DND-41 (cell line): ENCODE measurements at regions not wholly inside any gene's neighbourhood (a gene's known extent, or its start where the extent isn't known, plus 50 kb on each side); places are given as distances from the start of the nearest gene placed in this dataset.
"Not testable (repeated sequence)": the region's sequence is repeated elsewhere in the genome, so short reads cannot be mapped to it uniquely, and the experiment has no call there.

Experiments used
- ATAC-seq: fragments of 200-7000 bp; cut with Tn5 transposase; 3 replicates; pipeline ENCODE4 v1.9.1; 2021; ENCODE audit warnings: low read depth; ENCODE audit not compliant: insufficient read depth
- DNase-seq: peaks from one replicate; pipeline ENCODE4 v3.0.0-alpha.2; 2020
- H2AFZ ChIP-seq: 2 replicates; pipeline ENCODE4 v1.6.0; 2012; ENCODE audit warnings: low read depth, low read length
- H3K27ac ChIP-seq: 2 replicates; pipeline ENCODE4 v1.5.1; 2012; ENCODE audit warnings: low read length, inconsistent platforms
- H3K27me3 ChIP-seq: fragments of 200-600 bp; sonication (generic); 2 replicates; pipeline ENCODE4 v1.6.0; 2012; ENCODE audit warnings: low read length, mild to moderate bottlenecking, inconsistent platforms; ENCODE audit not compliant: insufficient read depth, poor library complexity
- H3K36me3 ChIP-seq: 2 replicates; pipeline ENCODE4 v1.5.1; 2012; ENCODE audit warnings: low read length, inconsistent platforms; ENCODE audit not compliant: insufficient read depth
- H3K4me1 ChIP-seq: 2 replicates; pipeline ENCODE4 v1.5.1; 2012; ENCODE audit warnings: mild to moderate bottlenecking, low read length; ENCODE audit not compliant: insufficient read depth
- H3K4me2 ChIP-seq: 2 replicates; pipeline ENCODE4 v1.6.0; 2012; ENCODE audit warnings: mild to moderate bottlenecking, moderate library complexity, low read length, inconsistent platforms; ENCODE audit not compliant: insufficient read depth
- H3K4me3 ChIP-seq, 2 experiments: fragments of 200-600 bp in 1 of 2; shearing (Covaris generic) in 1 of 2; 2 replicates each; pipeline ENCODE4 v1.5.1; 2012 to 2016; ENCODE audit warnings: inconsistent platforms in 2 of 2, low read length in 2 of 2, mild to moderate bottlenecking in 2 of 2, low read depth in 1 of 2, moderate library complexity in 1 of 2
- H3K79me2 ChIP-seq: 2 replicates; pipeline ENCODE4 v1.6.0; 2012; ENCODE audit warnings: low read length, inconsistent platforms; ENCODE audit not compliant: insufficient read depth
- H3K9ac ChIP-seq: 2 replicates; pipeline ENCODE4 v1.6.0; 2012; ENCODE audit warnings: low read depth, mild to moderate bottlenecking, inconsistent platforms, low read length, moderate library complexity
- H3K9me3 ChIP-seq: 2 replicates; pipeline ENCODE4 v1.5.1; 2012; ENCODE audit warnings: low read length, moderate library complexity, mild to moderate bottlenecking, inconsistent platforms; ENCODE audit not compliant: insufficient read depth, severe bottlenecking
- H4K20me1 ChIP-seq: 2 replicates; pipeline ENCODE4 v1.6.0; 2012; ENCODE audit warnings: low read length; ENCODE audit not compliant: insufficient read depth
- EZH2 ChIP-seq: IDR thresholded peaks from 3 replicates; pipeline ENCODE4 v1.6.1; 2012; ENCODE audit warnings: borderline replicate concordance, low read depth, mild to moderate bottlenecking, moderate library complexity, low read length, inconsistent platforms; ENCODE audit not compliant: severe bottlenecking
- TF ChIP-seq, protein P1 (sequence below): IDR thresholded peaks from 2 replicates; pipeline ENCODE4 v1.5.1; 2012; ENCODE audit warnings: borderline replicate concordance, low read length, moderate library complexity, mild to moderate bottlenecking; ENCODE audit not compliant: poor library complexity, severe bottlenecking; ENCODE audit errors: extremely low read depth

DNA sequence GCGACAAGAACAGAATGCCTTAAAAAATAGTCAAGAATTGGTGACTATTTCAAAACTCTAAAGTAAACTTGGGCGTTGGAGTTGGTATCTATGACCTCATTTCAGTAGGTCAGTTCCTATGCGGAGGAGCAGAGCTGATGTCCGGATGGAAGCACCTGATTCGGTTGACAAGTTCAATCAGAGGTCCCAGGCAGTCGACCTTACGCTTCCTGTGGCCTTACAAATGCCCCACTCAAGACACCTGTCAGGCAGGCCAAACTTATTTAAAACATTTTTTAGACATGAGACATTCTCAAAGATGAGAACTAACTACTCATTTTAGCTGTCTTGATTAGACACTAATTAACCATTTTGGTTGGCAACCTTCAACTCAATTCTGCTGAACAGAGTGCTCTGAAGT lies 137.7 kb upstream of the ADAMTS3 start:
- Histone ChIP-seq H3K79me2 (no peaks in the 10 kb centered on the region), H4K20me1 (no peaks in the 10 kb centered on the region), H3K4me2 (no peak overlapping the region), H3K27ac (no peak overlapping the region), H3K9ac (no peak overlapping the region), H2AFZ (no peak overlapping the region), H3K36me3 (no peaks in the 10 kb centered on the region), H3K9me3 (no peaks in the 10 kb centered on the region), H3K4me1 (no peaks in the 10 kb centered on the region), H3K27me3 (no peaks in the 10 kb centered on the region), H3K4me3 (no peak overlapping the region)
- TF ChIP-seq, protein P1, sequence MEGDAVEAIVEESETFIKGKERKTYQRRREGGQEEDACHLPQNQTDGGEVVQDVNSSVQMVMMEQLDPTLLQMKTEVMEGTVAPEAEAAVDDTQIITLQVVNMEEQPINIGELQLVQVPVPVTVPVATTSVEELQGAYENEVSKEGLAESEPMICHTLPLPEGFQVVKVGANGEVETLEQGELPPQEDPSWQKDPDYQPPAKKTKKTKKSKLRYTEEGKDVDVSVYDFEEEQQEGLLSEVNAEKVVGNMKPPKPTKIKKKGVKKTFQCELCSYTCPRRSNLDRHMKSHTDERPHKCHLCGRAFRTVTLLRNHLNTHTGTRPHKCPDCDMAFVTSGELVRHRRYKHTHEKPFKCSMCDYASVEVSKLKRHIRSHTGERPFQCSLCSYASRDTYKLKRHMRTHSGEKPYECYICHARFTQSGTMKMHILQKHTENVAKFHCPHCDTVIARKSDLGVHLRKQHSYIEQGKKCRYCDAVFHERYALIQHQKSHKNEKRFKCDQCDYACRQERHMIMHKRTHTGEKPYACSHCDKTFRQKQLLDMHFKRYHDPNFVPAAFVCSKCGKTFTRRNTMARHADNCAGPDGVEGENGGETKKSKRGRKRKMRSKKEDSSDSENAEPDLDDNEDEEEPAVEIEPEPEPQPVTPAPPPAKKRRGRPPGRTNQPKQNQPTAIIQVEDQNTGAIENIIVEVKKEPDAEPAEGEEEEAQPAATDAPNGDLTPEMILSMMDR, result no peak
- TF ChIP-seq EZH2, result no peak
- ATAC-seq, result no peak
- DNase-seq, result no peak

DNA sequence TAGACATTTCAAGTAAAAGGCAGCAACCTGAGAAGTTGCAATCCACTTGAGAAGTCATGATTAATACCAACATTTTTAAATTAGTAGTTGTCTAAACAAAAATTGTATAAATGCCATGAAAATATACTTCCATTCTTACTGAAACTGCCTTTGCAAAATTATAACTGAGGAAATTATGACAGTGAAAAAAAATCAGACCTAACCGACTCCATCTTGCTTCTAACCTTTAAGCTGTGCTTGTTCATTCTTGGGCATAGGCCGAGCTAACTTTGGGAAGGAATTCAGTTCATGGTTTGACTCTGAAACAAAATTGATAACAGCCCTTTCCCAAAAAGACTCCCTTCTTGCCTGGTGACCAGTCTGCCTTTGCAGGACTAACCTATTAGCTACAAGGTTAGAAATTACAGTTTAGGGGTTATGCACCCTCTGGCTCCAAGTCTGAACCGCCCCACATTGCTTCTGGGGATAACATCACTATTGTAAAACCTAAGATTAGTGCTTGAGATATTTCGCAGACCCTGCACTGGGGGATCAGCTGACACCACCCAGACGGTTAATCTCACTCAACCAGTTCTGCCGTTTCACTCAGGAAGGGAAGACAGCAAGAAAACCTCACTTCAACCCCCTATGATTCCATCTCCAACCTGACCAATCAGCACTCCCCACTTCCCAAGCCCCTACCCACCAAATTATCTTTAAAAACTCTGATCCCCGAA lies 136.1 kb upstream of the ADAMTS3 start:
- not testable (repeated sequence) for H2AFZ ChIP-seq

DNA sequence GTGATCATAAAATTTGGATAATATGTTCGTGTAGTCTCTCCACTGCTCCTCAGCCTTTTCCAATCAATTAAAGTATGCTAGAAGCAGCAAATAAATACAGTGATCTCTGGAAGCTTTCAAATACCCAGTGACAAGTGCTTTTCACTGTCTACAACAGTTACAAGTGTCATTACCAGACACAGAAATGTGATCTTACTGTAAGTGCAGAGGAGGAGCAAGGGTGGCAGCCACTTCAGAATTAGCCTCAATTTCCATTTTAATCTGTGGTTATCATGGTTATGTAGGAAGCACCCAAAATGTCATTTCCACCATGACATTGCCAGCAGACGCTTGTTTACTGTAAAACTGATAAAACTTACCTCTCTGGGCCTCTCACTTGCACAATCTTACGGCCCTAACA lies 133.9 kb upstream of the ADAMTS3 start:
- DNase-seq (no peak), ATAC-seq (no peak)
- Histone ChIP-seq H3K79me2 (no peaks in the 10 kb centered on the region), H3K4me1 (no peaks in the 10 kb centered on the region), H3K9me3 (no peaks in the 10 kb centered on the region), H4K20me1 (no peaks in the 10 kb centered on the region), H3K27me3 (no peaks in the 10 kb centered on the region), H3K9ac (no peak overlapping the region), H3K36me3 (no peaks in the 10 kb centered on the region), H3K27ac (no peak overlapping the region), H3K4me2 (no peak overlapping the region), H3K4me3 (no peak overlapping the region), H2AFZ (no peak overlapping the region)
- TF ChIP-seq EZH2, result no peak
- TF ChIP-seq, protein P1, result no peak

More for the DNA sequence above, 136.1 kb upstream of the ADAMTS3 start:
- DNase-seq, H3K4me1 ChIP-seq, H3K27me3 ChIP-seq, H3K27ac ChIP-seq, H3K9me3 ChIP-seq, H3K36me3 ChIP-seq, H4K20me1 ChIP-seq, H3K79me2 ChIP-seq, H3K9ac ChIP-seq, ATAC-seq, H3K4me2 ChIP-seq, H3K4me3 ChIP-seq: not testable (repeated sequence)

DNA sequence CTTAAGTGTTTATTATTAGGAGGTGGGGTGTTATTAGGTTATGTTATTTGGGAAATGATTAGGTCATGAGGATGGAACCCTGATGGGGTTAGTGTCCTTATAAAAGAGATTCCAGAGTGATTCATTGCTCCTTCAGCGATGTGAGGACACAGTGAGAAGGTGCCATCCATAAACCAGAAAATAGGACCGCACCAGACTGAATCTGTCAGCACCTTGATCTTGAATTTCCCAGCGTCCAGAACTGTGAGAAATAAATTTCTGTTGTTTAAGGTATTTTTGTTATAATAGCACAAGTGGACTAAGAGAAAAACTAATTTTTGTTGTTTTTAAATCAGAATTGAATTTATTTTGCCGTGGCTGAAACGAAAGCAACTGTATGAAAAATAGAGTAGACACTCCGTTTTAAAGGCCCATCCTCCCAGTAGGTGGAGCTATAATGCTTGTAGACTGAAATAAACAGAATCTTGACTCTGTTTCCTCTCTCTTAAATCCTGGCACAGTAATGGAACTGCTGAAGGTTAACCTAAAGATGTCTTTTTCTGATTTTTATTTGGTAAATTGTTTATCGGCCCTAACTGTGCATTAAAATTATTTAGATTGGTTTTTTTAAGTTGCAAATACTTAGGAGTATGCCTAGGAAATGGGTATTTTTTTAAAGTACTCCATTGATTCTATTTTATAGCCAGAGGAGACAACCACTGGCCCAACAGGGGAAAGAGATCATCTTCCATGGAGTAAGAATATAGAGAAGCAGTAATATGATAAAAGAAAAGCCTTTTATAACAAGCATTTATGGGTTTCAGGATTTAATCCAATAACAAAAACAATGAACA lies 133.2 kb upstream of the ADAMTS3 start:
- DNase-seq, result peak; percentile 32
- Histone ChIP-seq H3K27ac (no peak overlapping the region), H3K4me1 (no peaks in the 10 kb centered on the region), H3K4me3 (peak overlapping the region in 1 of 2 experiments; percentile 35; a peak in 1 of 4 replicates), H4K20me1 (no peaks in the 10 kb centered on the region), H3K79me2 (no peaks in the 10 kb centered on the region), H3K9me3 (no peaks in the 10 kb centered on the region), H2AFZ (no peak overlapping the region), H3K9ac (no peak overlapping the region), H3K27me3 (no peaks in the 10 kb centered on the region), H3K4me2 (peak overlapping the region; percentile 56; the same call in 1 of the 2 replicates), H3K36me3 (no peaks in the 10 kb centered on the region)
- peak; percentile 74 for ATAC-seq
- no peak for TF ChIP-seq EZH2
- TF ChIP-seq, protein P1, result peak; percentile 77
